ENCODE measurements at regions not wholly inside any gene's neighbourhood (a gene's known extent, or its start where the extent isn't known, plus 50 kb on each side); places are given as distances from the start of the nearest gene placed in this dataset.

GRCh38 chr6:137361701-137362100 is 132.5 kb downstream of the OLIG3 start:
- TF ChIP-seq POLR2AphosphoS5 (IDR thresholded peaks at IDR 0.05) (no peak), CTCF (IDR thresholded peaks at IDR 0.05) (no peak), POLR2A (IDR thresholded peaks at IDR 0.05) (no peak), EP300 (IDR thresholded peaks at IDR 0.05; ENCODE audit: low read depth) (no peak)
